Nephron (organoid): ENCODE measurements at regions not wholly inside any gene's neighbourhood (a gene's known extent, or its start where the extent isn't known, plus 50 kb on each side); places are given as distances from the start of the nearest gene placed in this dataset.
"Not testable (repeated sequence)": the region's sequence is repeated elsewhere in the genome, so short reads cannot be mapped to it uniquely, and the experiment has no call there.

Experiments used
- H3K27ac Mint-ChIP-seq, 3 experiments: 2 replicates each; pipeline ENCODE4 v1.8.0; 2020; ENCODE audit warnings: mixed read lengths in 3 of 3, mild to moderate bottlenecking in 2 of 3, moderate library complexity in 1 of 3
- H3K27me3 Mint-ChIP-seq: 2 replicates; pipeline ENCODE4 v1.8.0; 2021; ENCODE audit warnings: low read depth, mild to moderate bottlenecking, moderate library complexity, mixed read lengths
- H3K36me3 Mint-ChIP-seq: 2 replicates; pipeline ENCODE4 v1.8.0; 2020; ENCODE audit warnings: low read depth, mixed read lengths
- H3K4me1 Mint-ChIP-seq: 2 replicates; pipeline ENCODE4 v1.8.0; 2020; ENCODE audit warnings: mixed read lengths
- H3K4me3 Mint-ChIP-seq, 3 experiments: 2 replicates each; pipeline ENCODE4 v1.8.0; 2020; ENCODE audit warnings: mild to moderate bottlenecking in 3 of 3, mixed read lengths in 3 of 3, moderate library complexity in 2 of 3
- H3K9me3 Mint-ChIP-seq: 2 replicates; pipeline ENCODE4 v1.8.0; 2020; ENCODE audit warnings: mixed read lengths
- CTCF ChIP-seq, 3 experiments: fragments of 200-600 bp; sonication (generic); IDR thresholded peaks; one replicate each; pipeline ENCODE4 v1.5.0; 2021; ENCODE audit warnings: antibody characterized with exemption in 3 of 3; ENCODE audit not compliant: unreplicated experiment in 3 of 3

- Mint-ChIP-seq H3K4me3 (no peak overlapping the region), H3K9me3 (no peaks in the 10 kb centered on the region), H3K27me3 (peaks cover 11% of the 10 kb centered on the region), H3K36me3 (no peaks in the 10 kb centered on the region), H3K27ac (no peak overlapping the region), H3K4me1 (peaks cover 4% of the 10 kb centered on the region)
- TF ChIP-seq CTCF (IDR thresholded peaks at IDR 0.05; ENCODE audit: unreplicated experiment in 3 of 3): no peak
Observed at GRCh38 chr14:97116546-97116945, 319.4 kb downstream of the VRK1 start.

GRCh38 chr14:97117693-97118092 lies 320.5 kb downstream of the VRK1 start:
- peaks cover 11% of the 10 kb centered on the region for H3K27me3 Mint-ChIP-seq
- no peak overlapping the region for H3K4me3 Mint-ChIP-seq
- no peak for TF ChIP-seq CTCF (IDR thresholded peaks at IDR 0.05; ENCODE audit: unreplicated experiment in 3 of 3)
- H3K27ac Mint-ChIP-seq: no peak overlapping the region
- no peaks in the 10 kb centered on the region for H3K9me3 Mint-ChIP-seq
- peaks cover 4% of the 10 kb centered on the region for H3K4me1 Mint-ChIP-seq
- no peaks in the 10 kb centered on the region for H3K36me3 Mint-ChIP-seq

- no peak for TF ChIP-seq CTCF (IDR thresholded peaks at IDR 0.05; ENCODE audit: unreplicated experiment in 3 of 3)
- peaks cover 4% of the 10 kb centered on the region for H3K4me1 Mint-ChIP-seq
- no peaks in the 10 kb centered on the region for H3K36me3 Mint-ChIP-seq
- H3K27me3 Mint-ChIP-seq: peaks cover 8% of the 10 kb centered on the region
- no peak overlapping the region for H3K4me3 Mint-ChIP-seq
- no peak overlapping the region for H3K27ac Mint-ChIP-seq
- H3K9me3 Mint-ChIP-seq: no peaks in the 10 kb centered on the region
Observed at GRCh38 chr14:97120204-97120603, 323.0 kb downstream of the VRK1 start.

GRCh38 chr14:97120611-97121031 lies 323.4 kb downstream of the VRK1 start:
- Mint-ChIP-seq H3K27me3 (peaks cover 8% of the 10 kb centered on the region), H3K4me3 (no peak overlapping the region), H3K36me3 (no peaks in the 10 kb centered on the region), H3K4me1 (no peaks in the 10 kb centered on the region), H3K27ac (no peak overlapping the region), H3K9me3 (no peaks in the 10 kb centered on the region)
- no peak for TF ChIP-seq CTCF (IDR thresholded peaks at IDR 0.05; ENCODE audit: unreplicated experiment in 3 of 3)

GRCh38 chr14:97129639-97130038 lies 332.5 kb downstream of the VRK1 start:
- no peak overlapping the region for H3K4me3 Mint-ChIP-seq
- H3K4me1 Mint-ChIP-seq: no peaks in the 10 kb centered on the region
- no peak overlapping the region for H3K27ac Mint-ChIP-seq
- peaks cover 7% of the 10 kb centered on the region for H3K27me3 Mint-ChIP-seq
- peaks cover 2% of the 10 kb centered on the region for H3K9me3 Mint-ChIP-seq
- no peak for TF ChIP-seq CTCF (IDR thresholded peaks at IDR 0.05; ENCODE audit: unreplicated experiment in 3 of 3)
- H3K36me3 Mint-ChIP-seq: no peaks in the 10 kb centered on the region

GRCh38 chr14:97135847-97136246 lies 338.7 kb downstream of the VRK1 start:
- not testable (repeated sequence) for H3K27ac Mint-ChIP-seq, H3K4me3 Mint-ChIP-seq

More at GRCh38 chr14:97135847-97136246, 338.7 kb downstream of the VRK1 start:
- not testable (repeated sequence) for H3K27me3 Mint-ChIP-seq, H3K36me3 Mint-ChIP-seq, H3K4me1 Mint-ChIP-seq
- H3K9me3 Mint-ChIP-seq: peaks cover 14% of the 10 kb centered on the region
